Colonic mucosa (tissue), 4 donors: ENCODE measurements at regions not wholly inside any gene's neighbourhood (a gene's known extent, or its start where the extent isn't known, plus 50 kb on each side); places are given as distances from the start of the nearest gene placed in this dataset.

Experiments used
- DNase-seq: peaks from one replicate; pipeline ENCODE4 v3.0.0-alpha.2; 2020
- H3K27ac ChIP-seq: fragments of 200-600 bp; one replicate; pipeline ENCODE4 v1.8.0; 2021
- H3K27me3 ChIP-seq: fragments of 200-600 bp; one replicate; pipeline ENCODE4 v1.8.0; 2021
- H3K36me3 ChIP-seq: fragments of 200-600 bp; one replicate; pipeline ENCODE4 v1.8.0; 2021
- H3K4me1 ChIP-seq: fragments of 200-600 bp; one replicate; pipeline ENCODE4 v1.8.0; 2021; ENCODE audit warnings: mild to moderate bottlenecking
- H3K4me3 ChIP-seq: fragments of 200-600 bp; one replicate; pipeline ENCODE4 v1.8.0; 2021
- H3K9ac ChIP-seq, 2 donors: one replicate each; pipeline ENCODE4 v1.7.0; 2013; ENCODE audit warnings: control low read depth in 2 of 2, low read depth in 2 of 2, low read length in 2 of 2
- H3K9me3 ChIP-seq: fragments of 200-600 bp; one replicate; pipeline ENCODE4 v1.8.0; 2021
- intact Hi-C: fragments of 100-400 bp; cut with DNase I; formaldehyde crosslinking; loops from one replicate; pipeline ENCODE4 v1.14.1; 2022
- TF ChIP-seq, protein P1 (sequence below): fragments of 200-600 bp; IDR thresholded peaks from one replicate; pipeline ENCODE4 v1.8.0; 2022; ENCODE audit warnings: antibody characterized with exemption, mild to moderate bottlenecking
- donor health status: healthy.
- donor health status: DM: no; HTN: no; CAD: no.
- donor health status: DM: no; HTN: no; CAD: no.

DNA sequence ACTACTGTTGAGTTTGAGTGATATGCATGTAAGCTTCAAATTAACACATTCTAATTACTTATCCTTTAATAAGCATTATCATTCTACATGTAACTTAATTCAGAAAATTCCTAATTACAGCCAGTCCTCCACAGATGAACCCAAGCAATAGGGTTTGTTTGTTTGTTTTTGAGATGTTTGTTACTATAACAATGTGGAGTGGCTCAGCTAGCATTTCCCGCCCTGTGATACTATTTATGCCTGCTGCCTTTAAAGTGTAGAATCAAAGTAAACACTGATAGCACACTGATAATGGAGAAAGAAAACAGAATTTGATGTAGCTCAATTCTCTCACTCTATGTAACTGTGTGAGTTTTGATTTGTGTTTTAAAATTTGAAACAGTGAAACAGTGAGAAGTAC lies 105.1 kb upstream of the IGF1R start:
- Histone ChIP-seq H3K27ac (no peak overlapping the region), H3K9me3 (no peaks in the 10 kb centered on the region), H3K4me3 (no peak overlapping the region), H3K4me1 (no peaks in the 10 kb centered on the region), H3K36me3 (no peaks in the 10 kb centered on the region), H3K27me3 (peaks cover 9% of the 10 kb centered on the region), H3K9ac (no peak overlapping the region)
- TF ChIP-seq, protein P1, sequence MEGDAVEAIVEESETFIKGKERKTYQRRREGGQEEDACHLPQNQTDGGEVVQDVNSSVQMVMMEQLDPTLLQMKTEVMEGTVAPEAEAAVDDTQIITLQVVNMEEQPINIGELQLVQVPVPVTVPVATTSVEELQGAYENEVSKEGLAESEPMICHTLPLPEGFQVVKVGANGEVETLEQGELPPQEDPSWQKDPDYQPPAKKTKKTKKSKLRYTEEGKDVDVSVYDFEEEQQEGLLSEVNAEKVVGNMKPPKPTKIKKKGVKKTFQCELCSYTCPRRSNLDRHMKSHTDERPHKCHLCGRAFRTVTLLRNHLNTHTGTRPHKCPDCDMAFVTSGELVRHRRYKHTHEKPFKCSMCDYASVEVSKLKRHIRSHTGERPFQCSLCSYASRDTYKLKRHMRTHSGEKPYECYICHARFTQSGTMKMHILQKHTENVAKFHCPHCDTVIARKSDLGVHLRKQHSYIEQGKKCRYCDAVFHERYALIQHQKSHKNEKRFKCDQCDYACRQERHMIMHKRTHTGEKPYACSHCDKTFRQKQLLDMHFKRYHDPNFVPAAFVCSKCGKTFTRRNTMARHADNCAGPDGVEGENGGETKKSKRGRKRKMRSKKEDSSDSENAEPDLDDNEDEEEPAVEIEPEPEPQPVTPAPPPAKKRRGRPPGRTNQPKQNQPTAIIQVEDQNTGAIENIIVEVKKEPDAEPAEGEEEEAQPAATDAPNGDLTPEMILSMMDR, result no peak
- intact Hi-C loops, result no loop called here
- no peak for DNase-seq

DNA sequence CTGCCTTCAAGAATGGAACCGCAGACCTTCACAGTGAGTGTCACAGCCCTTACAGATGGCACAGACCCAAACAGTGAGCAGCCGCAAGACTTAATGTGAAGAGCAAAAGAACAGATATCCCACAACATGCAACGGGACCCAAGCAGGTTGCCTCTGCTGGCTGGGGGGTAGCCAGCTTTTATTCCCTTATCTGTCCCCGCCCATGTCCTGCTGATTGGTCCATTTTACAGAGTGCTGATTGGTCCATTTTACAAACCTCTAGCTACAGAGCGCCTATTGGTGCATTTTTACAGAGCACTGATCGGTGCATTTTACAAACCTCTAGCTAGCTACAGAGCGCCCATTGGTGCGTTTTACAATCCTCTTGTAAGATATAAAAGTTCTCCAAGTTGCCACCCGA lies 102.0 kb upstream of the IGF1R start:
- DNase-seq, result no peak
- no peak overlapping the region for H3K4me3 ChIP-seq
- intact Hi-C loops, result no loop called here
- TF ChIP-seq, protein P1, result no peak
- H3K36me3 ChIP-seq, result no peaks in the 10 kb centered on the region
- no peaks in the 10 kb centered on the region for H3K4me1 ChIP-seq
- no peaks in the 10 kb centered on the region for H3K9me3 ChIP-seq
- H3K9ac ChIP-seq, result no peak overlapping the region
- H3K27me3 ChIP-seq, result peaks cover 9% of the 10 kb centered on the region
- H3K27ac ChIP-seq, result no peak overlapping the region

DNA sequence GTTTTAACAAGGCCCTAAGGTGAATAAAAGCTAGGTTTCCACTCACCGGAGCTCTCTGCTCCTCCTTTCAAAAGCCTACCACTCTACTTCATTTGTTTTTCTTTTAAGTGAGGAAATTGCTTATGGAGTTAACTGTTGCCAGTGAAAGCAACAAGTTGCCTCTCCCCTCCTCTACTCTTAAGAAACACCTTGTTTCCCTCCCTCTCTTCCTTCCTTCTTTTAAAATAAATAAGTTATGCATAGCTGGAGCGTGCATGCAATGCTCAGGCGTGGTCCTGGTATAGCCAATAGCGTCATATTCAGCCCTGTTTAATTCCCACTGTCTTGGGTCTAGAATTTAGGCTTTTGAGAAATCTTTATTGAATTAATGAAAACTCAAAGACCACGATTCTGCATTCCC lies 101.1 kb upstream of the IGF1R start:
- Histone ChIP-seq H3K27ac (no peak overlapping the region), H3K4me1 (no peaks in the 10 kb centered on the region), H3K27me3 (peaks cover 9% of the 10 kb centered on the region), H3K36me3 (no peaks in the 10 kb centered on the region), H3K4me3 (no peak overlapping the region), H3K9ac (no peak overlapping the region), H3K9me3 (no peaks in the 10 kb centered on the region)
- TF ChIP-seq, protein P1, result no peak
- intact Hi-C loops, result no loop called here
- no peak for DNase-seq

DNA sequence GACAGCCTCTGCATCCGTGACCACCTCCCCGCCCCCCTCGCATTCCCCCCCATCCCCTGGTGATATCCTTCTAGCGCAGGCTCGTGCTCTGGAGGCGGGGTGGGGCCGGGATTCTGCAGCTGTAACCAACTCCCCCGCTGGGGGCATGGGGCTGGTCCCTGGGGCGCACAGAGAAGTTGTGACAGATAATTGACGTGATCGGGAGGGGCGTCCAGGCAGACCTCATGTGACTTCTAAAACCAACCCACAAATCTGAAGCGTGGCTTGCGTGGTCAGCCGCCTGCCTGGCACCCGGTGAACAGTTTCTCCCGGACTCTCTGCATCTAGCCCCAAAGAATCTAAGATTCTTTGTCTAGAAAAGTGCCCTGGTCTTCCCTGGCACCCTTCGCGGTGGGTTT lies 100.6 kb upstream of the IGF1R start:
- TF ChIP-seq, protein P1, result no peak
- DNase-seq, result peak; percentile 26
- Histone ChIP-seq H3K4me3 (peak overlapping the region; percentile 32), H3K27me3 (peaks cover 9% of the 10 kb centered on the region), H3K4me1 (no peaks in the 10 kb centered on the region), H3K9ac (peak overlapping the region in 1 of 2 donors; percentile 40), H3K36me3 (no peaks in the 10 kb centered on the region), H3K27ac (peak overlapping the region; percentile 58), H3K9me3 (no peaks in the 10 kb centered on the region)
- intact Hi-C loops, result no loop called here

DNA sequence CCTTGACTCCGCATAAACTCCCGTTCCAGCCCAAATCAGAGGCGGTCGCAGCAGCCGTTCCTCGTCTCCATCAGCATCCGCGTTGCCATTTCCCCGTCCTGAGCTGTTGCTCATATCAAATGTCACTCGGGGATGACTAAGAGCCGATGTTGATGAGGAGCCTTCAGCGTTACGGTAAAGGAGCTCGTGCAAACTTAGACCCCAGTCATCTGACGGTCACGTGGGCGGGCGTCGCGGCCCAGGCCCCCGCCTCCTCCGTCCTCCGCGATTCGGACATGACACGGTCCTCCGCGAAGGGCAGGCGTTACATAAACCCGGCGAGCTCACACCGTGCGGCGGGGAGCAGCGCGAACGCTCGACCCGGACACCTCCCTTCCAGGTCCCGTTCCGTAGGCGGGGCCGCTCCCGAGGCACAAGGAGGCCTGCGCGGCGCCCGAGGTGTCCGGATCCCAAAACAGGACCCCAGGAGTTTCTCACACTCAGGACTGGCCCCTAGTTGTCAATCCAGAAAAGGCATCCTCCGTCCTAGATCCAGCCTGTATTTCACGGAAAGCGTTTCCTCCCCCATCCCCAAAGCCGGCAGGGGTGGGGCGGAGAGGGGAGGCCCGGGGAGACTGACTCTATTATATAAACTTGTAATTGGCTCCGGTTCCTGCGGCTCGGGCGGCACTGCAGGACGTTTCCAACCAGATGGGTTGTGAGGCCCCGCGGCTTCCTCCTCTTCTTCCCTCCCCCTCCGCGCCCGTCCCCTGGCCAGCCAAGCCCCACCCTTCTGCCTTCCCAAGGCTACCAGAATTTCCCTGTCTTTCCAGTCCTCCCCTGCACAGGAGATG lies 100.0 kb upstream of the IGF1R start:
- TF ChIP-seq, protein P1, result no peak

More for the DNA sequence above, 100.0 kb upstream of the IGF1R start:
- Histone ChIP-seq H3K36me3 (no peaks in the 10 kb centered on the region), H3K27me3 (peaks cover 9% of the 10 kb centered on the region), H3K9me3 (no peaks in the 10 kb centered on the region), H3K27ac (peak overlapping the region; percentile 58), H3K9ac (peak overlapping the region; percentile 40 to 46), H3K4me1 (no peaks in the 10 kb centered on the region), H3K4me3 (peak overlapping the region; percentile 32)
- intact Hi-C loops, result no loop called here
- peak; percentile 72 for DNase-seq
